KG1 (cell line): ENCODE measurements at regions not wholly inside any gene's neighbourhood (a gene's known extent, or its start where the extent isn't known, plus 50 kb on each side); places are given as distances from the start of the nearest gene placed in this dataset.
"Not testable (repeated sequence)": the region's sequence is repeated elsewhere in the genome, so short reads cannot be mapped to it uniquely, and the experiment has no call there.

Source experiments
- DNase-seq: peaks from one replicate; lab custom pipeline; 2025; lab: John Stamatoyannopoulos, UW

DNA sequence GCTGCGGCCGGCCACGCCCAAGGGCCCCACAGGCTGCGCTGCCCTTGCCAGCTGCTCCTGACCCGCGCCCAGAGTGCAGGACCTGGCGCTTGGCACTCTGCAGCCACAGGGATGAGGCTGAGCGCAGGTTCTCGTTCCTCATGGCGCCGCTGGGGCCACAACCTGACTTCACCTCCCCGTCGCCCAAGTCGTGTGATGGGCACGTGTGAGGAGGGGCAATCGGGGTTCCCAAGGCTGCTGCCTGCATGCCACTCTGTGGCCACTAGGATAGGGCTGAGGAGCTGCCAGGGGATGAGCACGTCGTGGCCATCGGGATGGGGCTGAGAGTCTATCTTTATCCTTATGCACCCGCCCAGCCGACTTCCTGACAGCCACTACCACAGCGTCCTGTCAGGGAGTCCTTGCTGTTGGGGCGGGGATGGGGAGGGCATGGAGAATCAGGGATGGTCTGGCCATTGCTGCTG, 1890.0 kb upstream of the CDH9 start:
- DNase-seq = not testable (repeated sequence)

- DNase-seq = no peak
Observed at GRCh38 chr5:28927559-28928326, 1889.4 kb upstream of the CDH9 start.

DNA sequence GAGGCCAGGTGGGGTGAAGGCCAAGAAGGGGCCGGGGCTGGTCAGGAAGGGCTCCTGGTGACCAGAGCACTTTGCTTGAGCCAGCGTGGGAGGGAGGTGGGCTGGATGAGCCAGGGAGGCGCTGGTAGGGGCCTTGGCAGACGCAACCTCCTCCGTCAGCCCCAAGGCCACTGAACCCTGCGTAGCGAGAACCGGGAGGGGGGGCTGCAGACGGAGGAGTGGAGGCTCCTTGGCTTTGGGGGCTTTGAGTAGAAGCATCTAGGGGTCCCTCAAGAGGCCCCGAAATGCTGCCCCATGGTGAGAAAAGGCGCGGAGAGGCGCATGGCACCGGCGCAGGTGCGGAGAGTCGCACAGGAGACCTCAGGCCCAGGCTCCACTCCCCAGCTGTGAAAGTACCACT, 1888.0 kb upstream of the CDH9 start:
- DNase-seq = no peak

DNA sequence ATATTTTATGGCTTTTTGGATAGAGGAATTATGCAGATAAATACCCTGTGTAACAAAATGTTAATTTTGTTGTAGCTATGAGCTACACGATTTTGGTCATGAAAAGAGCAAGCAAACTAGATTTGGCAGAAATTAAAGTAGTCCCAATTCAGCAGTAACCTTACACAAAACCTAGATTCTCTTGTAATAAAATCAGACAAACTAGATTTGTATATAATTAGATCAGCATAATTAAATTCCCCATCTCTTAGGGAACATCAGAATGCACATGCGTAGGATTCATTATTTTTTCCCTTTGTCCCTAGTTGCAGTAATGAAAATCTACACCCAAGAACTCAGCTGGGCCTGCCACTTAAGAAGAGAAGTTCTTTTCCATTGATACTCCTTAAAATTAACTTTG, 1879.2 kb upstream of the CDH9 start:
- DNase-seq = no peak

- DNase-seq = no peak
Observed at GRCh38 chr5:28914297-28914696, 1875.9 kb upstream of the CDH9 start.

DNA sequence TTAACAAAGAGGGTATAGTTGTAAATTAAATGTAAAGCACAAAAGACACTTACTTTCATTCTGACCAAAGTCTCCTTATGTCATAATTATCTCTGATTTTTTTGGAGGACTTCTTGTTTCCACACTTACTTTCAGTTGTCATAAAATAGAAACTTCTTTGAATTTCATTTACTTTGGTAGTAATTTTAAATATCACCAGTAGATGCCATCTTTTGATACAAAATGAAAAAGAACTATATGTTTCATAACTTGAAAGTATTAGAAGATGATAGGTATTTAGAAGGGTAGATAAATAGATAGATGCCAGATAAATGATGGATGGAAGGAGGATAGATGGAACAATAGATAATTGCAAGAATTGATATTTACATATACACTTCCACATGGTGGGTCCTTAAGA, 1865.3 kb upstream of the CDH9 start:
- DNase-seq = no peak

- no peak for DNase-seq
Observed at GRCh38 chr5:28896949-28897348, 1858.6 kb upstream of the CDH9 start.

- DNase-seq = no peak
Observed at GRCh38 chr5:28880936-28881335, 1842.5 kb upstream of the CDH9 start.

- DNase-seq = no peak
Observed at GRCh38 chr5:28877050-28877449, 1838.7 kb upstream of the CDH9 start.

GRCh38 chr5:28864006-28864405, 1825.6 kb upstream of the CDH9 start:
- no peak for DNase-seq

GRCh38 chr5:28862860-28863196, 1824.4 kb upstream of the CDH9 start:
- DNase-seq = no peak

- DNase-seq = no peak
Observed at GRCh38 chr5:28862137-28862859, 1823.9 kb upstream of the CDH9 start.

- no peak for DNase-seq
Observed at GRCh38 chr5:28855626-28856025, 1817.2 kb upstream of the CDH9 start.

- no peak for DNase-seq
Observed at GRCh38 chr5:28850320-28850921, 1812.0 kb upstream of the CDH9 start.

- DNase-seq = no peak
Observed at GRCh38 chr5:28831042-28831441, 1792.7 kb upstream of the CDH9 start.

- DNase-seq = no peak
Observed at GRCh38 chr5:28823231-28823630, 1784.8 kb upstream of the CDH9 start.

- DNase-seq = no peak
Observed at GRCh38 chr5:28822071-28822470, 1783.7 kb upstream of the CDH9 start.

- no peak for DNase-seq
Observed at GRCh38 chr5:28810751-28811136, 1772.4 kb upstream of the CDH9 start.

- no peak for DNase-seq
Observed at GRCh38 chr5:28809811-28810750, 1771.7 kb upstream of the CDH9 start.

GRCh38 chr5:28808967-28809810, 1770.8 kb upstream of the CDH9 start:
- no peak for DNase-seq

GRCh38 chr5:28807195-28807729, 1768.9 kb upstream of the CDH9 start:
- no peak for DNase-seq
